ENCODE measurements at regions not wholly inside any gene's neighbourhood (a gene's known extent, or its start where the extent isn't known, plus 50 kb on each side); places are given as distances from the start of the nearest gene placed in this dataset.

GRCh38 chr14:71549421-71550050 is 382.7 kb upstream of the RGS6 start:
- no peak overlapping the region for H3K4me2 ChIP-seq (ENCODE audit: low read length)

GRCh38 chr14:71550367-71550766 is 381.9 kb upstream of the RGS6 start:
- no peak for TF ChIP-seq REST (IDR thresholded peaks at IDR 0.05; ENCODE audit: borderline replicate concordance)
- no peak for TF ChIP-seq EZH2 (IDR thresholded peaks at IDR 0.05; ENCODE audit: borderline replicate concordance, insufficient read depth, low read length, poor library complexity, severe bottlenecking)
- no peak for TF ChIP-seq CTCF (IDR thresholded peaks at IDR 0.05; ENCODE audit: poor library complexity, severe bottlenecking)
- TF ChIP-seq POLR2AphosphoS5 (IDR thresholded peaks at IDR 0.05), result no peak
- no peak for TF ChIP-seq MXI1 (conservative IDR thresholded peaks at IDR 0.05; ENCODE audit: poor library complexity, severe bottlenecking)
- no peak for TF ChIP-seq EP300 (conservative IDR thresholded peaks at IDR 0.05; ENCODE audit: poor library complexity, severe bottlenecking)
- TF ChIP-seq TAF1 (IDR thresholded peaks at IDR 0.05; ENCODE audit: low read depth), result no peak
- TF ChIP-seq SMC3 (conservative IDR thresholded peaks at IDR 0.05; ENCODE audit: poor library complexity), result no peak
- H3K9ac ChIP-seq (ENCODE audit: low read length), result no peak overlapping the region
- no peak overlapping the region for H2AFZ ChIP-seq (ENCODE audit: low read depth, low read length)
- H3K36me3 ChIP-seq (ENCODE audit: insufficient read depth, low read length), result no peaks in the 10 kb centered on the region
- no peak overlapping the region for H3K4me3 ChIP-seq (ENCODE audit: low read length)
- H3K27ac ChIP-seq (ENCODE audit: low read length), result no peak overlapping the region
- H3K27me3 ChIP-seq (ENCODE audit: insufficient read depth, low read depth, low read length), result no peaks in the 10 kb centered on the region
- H3K9me3 ChIP-seq (ENCODE audit: low read length), result no peaks in the 10 kb centered on the region
- H3K79me2 ChIP-seq (replicated peaks; ENCODE audit: insufficient read depth, low read length), result no peaks in the 10 kb centered on the region
- H3K4me2 ChIP-seq (ENCODE audit: low read length), result no peak overlapping the region
- H3K9me2 ChIP-seq (ENCODE audit: insufficient read depth, low read length), result no peaks in the 10 kb centered on the region
- no peaks in the 10 kb centered on the region for H3F3A ChIP-seq (ENCODE audit: insufficient read depth, low read length, poor library complexity, severe bottlenecking)
- no peaks in the 10 kb centered on the region for H4K20me1 ChIP-seq (ENCODE audit: insufficient read depth)

More at GRCh38 chr14:71549421-71550050, 382.7 kb upstream of the RGS6 start:
- Histone ChIP-seq H3K4me3 (ENCODE audit: low read length) (no peak overlapping the region), H3K9ac (ENCODE audit: low read length) (no peak overlapping the region), H3K9me2 (ENCODE audit: insufficient read depth, low read length) (no peaks in the 10 kb centered on the region), H4K20me1 (ENCODE audit: insufficient read depth) (no peaks in the 10 kb centered on the region), H3K27me3 (ENCODE audit: insufficient read depth, low read depth, low read length) (no peaks in the 10 kb centered on the region), H3K79me2 (replicated peaks; ENCODE audit: insufficient read depth, low read length) (no peaks in the 10 kb centered on the region), H2AFZ (ENCODE audit: low read depth, low read length) (no peak overlapping the region), H3K36me3 (ENCODE audit: insufficient read depth, low read length) (no peaks in the 10 kb centered on the region), H3F3A (ENCODE audit: insufficient read depth, low read length, poor library complexity, severe bottlenecking) (no peaks in the 10 kb centered on the region), H3K9me3 (ENCODE audit: low read length) (no peaks in the 10 kb centered on the region), H3K27ac (ENCODE audit: low read length) (no peak overlapping the region)
- no peak for TF ChIP-seq RAD21 (conservative IDR thresholded peaks at IDR 0.05)
- TF ChIP-seq MXI1 (conservative IDR thresholded peaks at IDR 0.05; ENCODE audit: poor library complexity, severe bottlenecking), result no peak
